ENCODE measurements at regions not wholly inside any gene's neighbourhood (a gene's known extent, or its start where the extent isn't known, plus 50 kb on each side); places are given as distances from the start of the nearest gene placed in this dataset.

DNA sequence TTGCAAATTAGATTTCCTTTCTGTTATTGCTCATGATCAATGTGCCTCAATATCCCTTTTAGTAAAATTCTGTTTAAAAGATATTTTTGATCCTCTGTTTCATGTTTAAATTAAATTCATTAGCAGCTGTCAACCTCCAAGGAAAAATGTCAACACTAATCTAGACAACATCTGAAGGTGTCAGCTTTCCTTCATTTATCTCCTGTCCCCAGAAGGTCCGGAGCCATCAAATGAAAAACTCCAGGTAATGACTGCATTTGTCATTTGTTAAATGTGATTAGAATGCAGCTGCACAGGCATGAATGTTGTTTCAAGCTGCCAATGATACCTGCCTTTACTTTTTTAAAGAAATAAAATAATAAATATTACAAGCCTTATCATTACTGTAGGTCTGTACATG is 463.7 kb upstream of the SEMA3A start:
- TF ChIP-seq CTCF (IDR thresholded peaks at IDR 0.05) (no peak), POLR2A (IDR thresholded peaks at IDR 0.05) (no peak)

Measured in ovary (tissue), 3 donors.